ENCODE measurements at regions not wholly inside any gene's neighbourhood (a gene's known extent, or its start where the extent isn't known, plus 50 kb on each side); places are given as distances from the start of the nearest gene placed in this dataset.

- Histone ChIP-seq H3K9ac (ENCODE audit: low read length) (no peak overlapping the region), H3K4me2 (ENCODE audit: low read depth, low read length) (no peak overlapping the region), H3K36me3 (replicated peaks; ENCODE audit: insufficient read depth, low read length) (no peaks in the 10 kb centered on the region), H2AFZ (ENCODE audit: low read length) (no peak overlapping the region), H3F3A (ENCODE audit: insufficient read depth, low read length) (peaks cover 16% of the 10 kb centered on the region), H3K27ac (ENCODE audit: low read length) (no peak overlapping the region), H3K27me3 (replicated peaks; ENCODE audit: insufficient read depth, low read length) (no peaks in the 10 kb centered on the region), H3K4me1 (ENCODE audit: low read length) (peaks cover 17% of the 10 kb centered on the region), H3K9me3 (replicated peaks; ENCODE audit: insufficient read depth, low read length) (no peaks in the 10 kb centered on the region), H4K20me1 (ENCODE audit: insufficient read depth, low read length) (no peaks in the 10 kb centered on the region), H3K79me2 (ENCODE audit: low read length) (no peaks in the 10 kb centered on the region), H3K9me2 (replicated peaks; ENCODE audit: insufficient read depth, low read length) (no peaks in the 10 kb centered on the region), H3K4me3 (ENCODE audit: low read length) (no peak overlapping the region)
- no peak for DNase-seq
- TF ChIP-seq CTCF (IDR thresholded peaks at IDR 0.05; ENCODE audit: low read length) (no peak), EZH2 (optimal IDR thresholded peaks at IDR 0.05; ENCODE audit: low read depth, low read length) (no peak), EZH2phosphoT487 (IDR thresholded peaks at IDR 0.05; ENCODE audit: low read length) (no peak)
Measured at GRCh38 chr3:177439694-177440269, 242.5 kb upstream of the TBL1XR1 start.

DNA sequence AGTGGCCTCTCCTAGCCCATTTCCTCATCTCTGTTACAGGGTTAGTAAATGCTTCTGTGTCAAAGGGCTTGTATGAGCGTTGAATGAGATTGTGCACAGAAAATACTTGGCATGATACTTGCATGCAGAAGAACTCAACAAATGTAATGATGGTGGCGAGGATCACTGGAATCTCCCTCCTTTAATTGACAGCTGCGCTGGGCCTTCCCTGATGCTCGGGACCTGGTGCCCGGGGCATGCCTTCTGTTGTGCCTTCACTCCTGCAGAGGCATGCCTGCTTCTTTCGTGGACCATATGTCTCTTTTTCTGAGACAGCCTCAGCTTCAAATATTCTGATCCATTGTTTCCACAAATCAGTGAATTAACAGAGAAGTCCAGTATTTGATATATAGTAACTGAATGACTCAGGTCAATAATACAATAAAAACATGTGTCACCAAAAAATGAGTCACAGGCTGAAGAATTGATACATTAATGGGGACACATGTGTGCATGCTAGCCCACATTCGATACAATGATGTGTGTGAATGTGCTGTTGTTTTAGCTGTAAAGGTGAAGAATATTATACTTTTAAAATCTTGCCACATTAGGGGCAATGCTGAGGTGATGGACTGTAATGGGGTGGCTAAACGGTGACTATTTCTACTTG is 243.3 kb upstream of the TBL1XR1 start:
- Histone ChIP-seq H3K27me3 (replicated peaks; ENCODE audit: insufficient read depth, low read length) (no peaks in the 10 kb centered on the region), H3K4me2 (ENCODE audit: low read depth, low read length) (no peak overlapping the region), H3K27ac (ENCODE audit: low read length) (no peak overlapping the region), H3K9me2 (replicated peaks; ENCODE audit: insufficient read depth, low read length) (no peaks in the 10 kb centered on the region), H3K9ac (ENCODE audit: low read length) (no peak overlapping the region), H3K9me3 (replicated peaks; ENCODE audit: insufficient read depth, low read length) (no peaks in the 10 kb centered on the region), H3K79me2 (ENCODE audit: low read length) (no peaks in the 10 kb centered on the region), H3K36me3 (replicated peaks; ENCODE audit: insufficient read depth, low read length) (no peaks in the 10 kb centered on the region), H4K20me1 (ENCODE audit: insufficient read depth, low read length) (no peaks in the 10 kb centered on the region), H3K4me3 (ENCODE audit: low read length) (no peak overlapping the region), H2AFZ (ENCODE audit: low read length) (no peak overlapping the region), H3K4me1 (ENCODE audit: low read length) (peaks cover 17% of the 10 kb centered on the region), H3F3A (ENCODE audit: insufficient read depth, low read length) (peaks cover 16% of the 10 kb centered on the region)
- no peak for DNase-seq
- no peak for TF ChIP-seq EZH2 (optimal IDR thresholded peaks at IDR 0.05; ENCODE audit: low read depth, low read length)
- no peak for TF ChIP-seq EZH2phosphoT487 (IDR thresholded peaks at IDR 0.05; ENCODE audit: low read length)
- TF ChIP-seq CTCF (IDR thresholded peaks at IDR 0.05; ENCODE audit: low read length), result no peak

- TF ChIP-seq EZH2 (optimal IDR thresholded peaks at IDR 0.05; ENCODE audit: low read depth, low read length) (no peak), CTCF (IDR thresholded peaks at IDR 0.05; ENCODE audit: low read length) (no peak), EZH2phosphoT487 (IDR thresholded peaks at IDR 0.05; ENCODE audit: low read length) (no peak)
- Histone ChIP-seq H3K9ac (ENCODE audit: low read length) (no peak overlapping the region), H3K9me3 (replicated peaks; ENCODE audit: insufficient read depth, low read length) (no peaks in the 10 kb centered on the region), H3K27ac (ENCODE audit: low read length) (peak overlapping the region; percentile 16; the same call in 1 of the 2 replicates), H4K20me1 (ENCODE audit: insufficient read depth, low read length) (no peaks in the 10 kb centered on the region), H3K4me1 (ENCODE audit: low read length) (peaks cover 17% of the 10 kb centered on the region), H3K4me3 (ENCODE audit: low read length) (no peak overlapping the region), H3F3A (ENCODE audit: insufficient read depth, low read length) (peaks cover 16% of the 10 kb centered on the region), H3K4me2 (ENCODE audit: low read depth, low read length) (peak overlapping the region; percentile 62; the same call in 1 of the 2 replicates), H3K36me3 (replicated peaks; ENCODE audit: insufficient read depth, low read length) (no peaks in the 10 kb centered on the region), H3K79me2 (ENCODE audit: low read length) (no peaks in the 10 kb centered on the region), H3K9me2 (replicated peaks; ENCODE audit: insufficient read depth, low read length) (no peaks in the 10 kb centered on the region), H2AFZ (ENCODE audit: low read length) (no peak overlapping the region), H3K27me3 (replicated peaks; ENCODE audit: insufficient read depth, low read length) (no peaks in the 10 kb centered on the region)
- no peak for DNase-seq
Measured at GRCh38 chr3:177441276-177441812, 244.1 kb upstream of the TBL1XR1 start.

Data from MM.1S (cell line).